ENCODE measurements at regions not wholly inside any gene's neighbourhood (a gene's known extent, or its start where the extent isn't known, plus 50 kb on each side); places are given as distances from the start of the nearest gene placed in this dataset.

DNA sequence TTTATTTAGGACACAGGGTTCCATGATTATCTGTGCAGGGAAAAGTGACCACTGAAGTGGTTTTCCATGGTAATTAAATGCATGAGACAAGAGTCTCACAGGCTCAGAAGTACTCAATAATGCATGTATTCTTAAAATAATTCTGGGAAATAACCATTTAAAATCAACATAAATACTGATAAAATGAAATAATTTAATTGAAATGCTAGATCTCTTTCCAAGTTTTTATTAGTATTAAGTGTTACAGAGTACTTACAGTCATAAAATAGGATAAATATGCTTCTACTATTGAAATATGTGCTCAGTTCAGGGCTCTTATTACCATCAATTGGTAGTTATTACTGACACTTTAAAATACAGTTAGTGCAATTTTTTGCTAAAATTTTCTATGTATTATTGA is 916.0 kb upstream of the GJE1 start:
- H3K4me3 ChIP-seq = no peak overlapping the region
- ATAC-seq = no peak
- peaks cover 0 to 17% (median 0%) of the 10 kb centered on the region in 3 donors for H3K9me3 ChIP-seq
- no peaks in the 10 kb centered on the region for H3K27me3 ChIP-seq
- TF ChIP-seq EP300 (IDR thresholded peaks at IDR 0.05) = no peak
- H3K4me1 ChIP-seq = no peaks in the 10 kb centered on the region
- no peak overlapping the region for H3K27ac ChIP-seq
- H3K36me3 ChIP-seq = no peaks in the 10 kb centered on the region

DNA sequence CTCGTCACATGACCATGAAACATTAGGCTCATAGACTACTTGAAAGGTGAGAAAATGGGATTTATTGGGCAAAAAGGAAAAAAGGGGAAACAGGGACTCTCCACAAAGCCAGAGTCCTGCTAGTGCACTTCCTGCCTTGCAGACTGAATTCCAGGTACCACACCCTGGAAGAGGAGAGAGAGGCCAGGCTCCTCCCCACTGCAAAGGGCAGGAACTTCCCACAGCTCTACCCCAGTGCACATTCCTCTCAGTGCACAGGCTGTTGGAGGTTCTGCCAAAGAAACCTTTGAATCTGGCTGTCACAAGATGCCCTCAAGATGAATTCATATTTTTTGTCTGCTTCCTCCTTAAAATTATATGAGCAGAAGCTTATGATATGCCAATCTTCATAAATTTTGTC is 920.4 kb upstream of the GJE1 start:
- no peak overlapping the region for H3K4me3 ChIP-seq
- H3K36me3 ChIP-seq = no peaks in the 10 kb centered on the region
- no peak for ATAC-seq
- TF ChIP-seq EP300 (IDR thresholded peaks at IDR 0.05) = no peak
- TF ChIP-seq POLR2AphosphoS5 (IDR thresholded peaks at IDR 0.05) = no peak
- TF ChIP-seq POLR2A (IDR thresholded peaks at IDR 0.05) = no peak
- TF ChIP-seq, protein P1, sequence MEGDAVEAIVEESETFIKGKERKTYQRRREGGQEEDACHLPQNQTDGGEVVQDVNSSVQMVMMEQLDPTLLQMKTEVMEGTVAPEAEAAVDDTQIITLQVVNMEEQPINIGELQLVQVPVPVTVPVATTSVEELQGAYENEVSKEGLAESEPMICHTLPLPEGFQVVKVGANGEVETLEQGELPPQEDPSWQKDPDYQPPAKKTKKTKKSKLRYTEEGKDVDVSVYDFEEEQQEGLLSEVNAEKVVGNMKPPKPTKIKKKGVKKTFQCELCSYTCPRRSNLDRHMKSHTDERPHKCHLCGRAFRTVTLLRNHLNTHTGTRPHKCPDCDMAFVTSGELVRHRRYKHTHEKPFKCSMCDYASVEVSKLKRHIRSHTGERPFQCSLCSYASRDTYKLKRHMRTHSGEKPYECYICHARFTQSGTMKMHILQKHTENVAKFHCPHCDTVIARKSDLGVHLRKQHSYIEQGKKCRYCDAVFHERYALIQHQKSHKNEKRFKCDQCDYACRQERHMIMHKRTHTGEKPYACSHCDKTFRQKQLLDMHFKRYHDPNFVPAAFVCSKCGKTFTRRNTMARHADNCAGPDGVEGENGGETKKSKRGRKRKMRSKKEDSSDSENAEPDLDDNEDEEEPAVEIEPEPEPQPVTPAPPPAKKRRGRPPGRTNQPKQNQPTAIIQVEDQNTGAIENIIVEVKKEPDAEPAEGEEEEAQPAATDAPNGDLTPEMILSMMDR (IDR thresholded peaks at IDR 0.05) = no peak
- no peak overlapping the region for H3K27ac ChIP-seq
- 90% methylated on average over 1 of the region's 1 CpG; no CpG with 5 or more reads in 1 of the 2 donors for WGBS, 2 donors (ENCODE audit: low coverage in 1 of 2)
- H3K27me3 ChIP-seq = no peaks in the 10 kb centered on the region
- H3K4me1 ChIP-seq = no peaks in the 10 kb centered on the region
- H3K9me3 ChIP-seq = no peaks in the 10 kb centered on the region

DNA sequence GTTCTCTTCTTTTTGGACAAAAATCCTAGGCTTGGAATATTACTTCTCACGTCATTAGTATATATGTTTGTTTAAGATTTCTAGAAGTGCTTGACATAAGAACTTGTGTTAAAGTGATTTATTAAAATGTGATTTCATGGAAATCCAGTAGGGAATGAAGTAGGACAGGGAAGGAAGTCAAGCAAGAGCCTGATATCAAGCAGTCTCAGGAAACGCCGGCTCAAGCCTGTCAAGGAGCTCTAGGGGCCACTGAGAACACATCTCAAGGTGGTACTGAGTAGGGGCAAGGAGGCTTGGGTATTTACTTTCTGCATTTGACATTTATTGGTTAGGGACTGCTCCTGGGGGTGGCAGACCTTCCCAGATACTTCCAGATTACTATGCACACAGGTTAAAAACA is 920.9 kb upstream of the GJE1 start:
- TF ChIP-seq POLR2A (IDR thresholded peaks at IDR 0.05) (no peak), EP300 (IDR thresholded peaks at IDR 0.05) (no peak), POLR2AphosphoS5 (IDR thresholded peaks at IDR 0.05) (no peak)
- TF ChIP-seq, protein P1 (IDR thresholded peaks at IDR 0.05) = no peak
- WGBS, 2 donors (ENCODE audit: low coverage in 1 of 2) = 46 to 66% methylated on average over 3 of the region's 3 CpGs
- Histone ChIP-seq H3K9me3 (no peaks in the 10 kb centered on the region), H3K27ac (no peak overlapping the region), H3K4me3 (no peak overlapping the region), H3K4me1 (no peaks in the 10 kb centered on the region), H3K27me3 (no peaks in the 10 kb centered on the region), H3K36me3 (no peaks in the 10 kb centered on the region)
- ATAC-seq = no peak

DNA sequence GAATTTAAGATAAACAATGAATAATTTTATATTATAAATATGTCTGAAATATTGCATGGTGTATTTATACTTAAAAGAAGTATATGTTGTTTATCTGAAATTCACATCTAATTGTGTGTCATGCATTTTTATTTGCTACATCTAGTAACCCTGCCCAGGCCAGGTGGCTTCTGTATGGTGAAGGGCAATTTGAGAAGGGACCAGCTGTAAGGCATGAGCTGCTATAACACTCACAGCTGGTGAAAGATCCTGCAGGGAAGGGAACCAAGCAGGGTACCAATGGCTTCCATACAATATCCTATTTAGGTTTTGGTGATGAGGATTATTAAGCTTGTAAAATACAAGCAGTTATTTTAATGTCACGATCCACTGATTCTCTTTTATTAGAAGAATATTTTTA is 921.8 kb upstream of the GJE1 start:
- WGBS, 2 donors (ENCODE audit: low coverage in 1 of 2) = 0 to 95% methylated on average over 1 of the region's 1 CpG

DNA sequence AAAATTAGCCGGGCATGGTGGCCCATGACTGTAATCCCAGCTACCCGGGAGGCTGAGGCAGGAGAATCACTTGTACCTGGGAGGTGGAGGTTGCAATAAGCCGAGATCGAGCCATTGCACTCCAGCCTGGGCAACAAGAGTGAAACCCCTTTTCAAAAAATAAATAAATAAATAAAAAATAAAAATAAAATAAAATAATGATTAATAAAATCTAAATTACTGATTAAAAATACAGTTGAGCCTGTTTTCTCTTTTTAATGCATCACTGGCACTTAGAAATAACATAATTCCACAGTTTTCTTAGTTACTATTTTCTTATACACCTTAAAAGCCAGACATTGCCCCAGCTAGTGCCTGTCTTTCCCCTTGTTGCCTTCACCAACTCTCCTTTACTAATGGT is 922.8 kb upstream of the GJE1 start:
- Histone ChIP-seq H3K27ac (no peak overlapping the region), H3K9me3 (no peaks in the 10 kb centered on the region), H3K4me1 (no peaks in the 10 kb centered on the region), H3K4me3 (no peak overlapping the region), H3K36me3 (no peaks in the 10 kb centered on the region), H3K27me3 (no peaks in the 10 kb centered on the region)
- ATAC-seq = no peak
- WGBS, 2 donors (ENCODE audit: low coverage in 1 of 2) = 93% methylated on average over 4 of the region's 4 CpGs
- TF ChIP-seq POLR2A (IDR thresholded peaks at IDR 0.05) (no peak), EP300 (IDR thresholded peaks at IDR 0.05) (no peak), POLR2AphosphoS5 (IDR thresholded peaks at IDR 0.05) (no peak)
- TF ChIP-seq, protein P1 (IDR thresholded peaks at IDR 0.05) = no peak

More for the DNA sequence above, 921.8 kb upstream of the GJE1 start:
- TF ChIP-seq POLR2A (IDR thresholded peaks at IDR 0.05) (no peak), POLR2AphosphoS5 (IDR thresholded peaks at IDR 0.05) (no peak), EP300 (IDR thresholded peaks at IDR 0.05) (no peak)
- TF ChIP-seq, protein P1 (IDR thresholded peaks at IDR 0.05) = no peak
- Histone ChIP-seq H3K27me3 (no peaks in the 10 kb centered on the region), H3K4me1 (no peaks in the 10 kb centered on the region), H3K36me3 (no peaks in the 10 kb centered on the region), H3K27ac (no peak overlapping the region), H3K4me3 (no peak overlapping the region), H3K9me3 (no peaks in the 10 kb centered on the region)
- ATAC-seq = no peak
